ENCODE measurements at regions not wholly inside any gene's neighbourhood (a gene's known extent, or its start where the extent isn't known, plus 50 kb on each side); places are given as distances from the start of the nearest gene placed in this dataset.

DNA sequence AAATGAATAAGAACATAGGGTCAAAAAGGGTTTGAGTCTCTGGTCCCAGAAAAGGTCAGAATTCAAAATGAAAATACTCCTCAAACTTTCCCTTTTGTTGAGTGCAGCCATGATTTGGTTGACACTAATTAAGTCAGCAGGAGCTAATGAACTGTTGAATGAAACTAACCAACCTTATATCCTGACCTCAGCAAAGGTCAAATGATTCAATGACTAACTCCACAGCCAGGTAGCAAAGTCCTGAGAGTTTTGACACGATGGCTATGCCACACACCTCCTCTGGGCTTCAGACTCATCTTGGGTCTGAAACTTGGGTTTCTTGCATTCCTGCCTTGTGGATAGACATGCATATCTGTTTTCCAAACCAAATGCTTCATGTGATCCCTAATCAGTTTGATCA, 172.3 kb downstream of the INO80D start:
- intact Hi-C loops (cut with micrococcal nuclease), result no loop called here
- peaks cover 18% of the 10 kb centered on the region; the same call in 1 of the 2 replicates for H3K27me3 ChIP-seq (ENCODE audit: insufficient read depth, low read length)
- no peak overlapping the region for H3K27ac ChIP-seq (ENCODE audit: low read depth, low read length)
- TF ChIP-seq, protein P1, sequence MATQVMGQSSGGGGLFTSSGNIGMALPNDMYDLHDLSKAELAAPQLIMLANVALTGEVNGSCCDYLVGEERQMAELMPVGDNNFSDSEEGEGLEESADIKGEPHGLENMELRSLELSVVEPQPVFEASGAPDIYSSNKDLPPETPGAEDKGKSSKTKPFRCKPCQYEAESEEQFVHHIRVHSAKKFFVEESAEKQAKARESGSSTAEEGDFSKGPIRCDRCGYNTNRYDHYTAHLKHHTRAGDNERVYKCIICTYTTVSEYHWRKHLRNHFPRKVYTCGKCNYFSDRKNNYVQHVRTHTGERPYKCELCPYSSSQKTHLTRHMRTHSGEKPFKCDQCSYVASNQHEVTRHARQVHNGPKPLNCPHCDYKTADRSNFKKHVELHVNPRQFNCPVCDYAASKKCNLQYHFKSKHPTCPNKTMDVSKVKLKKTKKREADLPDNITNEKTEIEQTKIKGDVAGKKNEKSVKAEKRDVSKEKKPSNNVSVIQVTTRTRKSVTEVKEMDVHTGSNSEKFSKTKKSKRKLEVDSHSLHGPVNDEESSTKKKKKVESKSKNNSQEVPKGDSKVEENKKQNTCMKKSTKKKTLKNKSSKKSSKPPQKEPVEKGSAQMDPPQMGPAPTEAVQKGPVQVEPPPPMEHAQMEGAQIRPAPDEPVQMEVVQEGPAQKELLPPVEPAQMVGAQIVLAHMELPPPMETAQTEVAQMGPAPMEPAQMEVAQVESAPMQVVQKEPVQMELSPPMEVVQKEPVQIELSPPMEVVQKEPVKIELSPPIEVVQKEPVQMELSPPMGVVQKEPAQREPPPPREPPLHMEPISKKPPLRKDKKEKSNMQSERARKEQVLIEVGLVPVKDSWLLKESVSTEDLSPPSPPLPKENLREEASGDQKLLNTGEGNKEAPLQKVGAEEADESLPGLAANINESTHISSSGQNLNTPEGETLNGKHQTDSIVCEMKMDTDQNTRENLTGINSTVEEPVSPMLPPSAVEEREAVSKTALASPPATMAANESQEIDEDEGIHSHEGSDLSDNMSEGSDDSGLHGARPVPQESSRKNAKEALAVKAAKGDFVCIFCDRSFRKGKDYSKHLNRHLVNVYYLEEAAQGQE (IDR thresholded peaks at IDR 0.05; ENCODE audit: low read depth), result no peak
- TF ChIP-seq CTCF (IDR thresholded peaks at IDR 0.05 in 2 of 3, conservative IDR thresholded peaks at IDR 0.05 in 1 of 3; ENCODE audit: borderline replicate concordance in 1 of 3, insufficient read depth in 1 of 3, low read depth in 2 of 3, low read length in 2 of 3), result no peak
- TF ChIP-seq FOSL1 (IDR thresholded peaks at IDR 0.05; ENCODE audit: low read depth), result no peak
- no peaks in the 10 kb centered on the region for H3K9me2 ChIP-seq (ENCODE audit: insufficient read depth)
- no peaks in the 10 kb centered on the region for H3K9me3 ChIP-seq (ENCODE audit: control insufficient read depth in 1 of 2, insufficient read depth in 1 of 2, low read depth in 1 of 2, low read length in 2 of 2)
- H2AFZ ChIP-seq (ENCODE audit: low read depth, low read length, poor library complexity, severe bottlenecking), result no peak overlapping the region
- H3K36me3 ChIP-seq (ENCODE audit: control insufficient read depth in 1 of 2, insufficient read depth in 2 of 2, low read length in 2 of 2), result no peaks in the 10 kb centered on the region
- no peaks in the 10 kb centered on the region for H3K4me1 ChIP-seq (ENCODE audit: control insufficient read depth in 1 of 2, insufficient read depth in 2 of 2, low read length in 2 of 2)
- CTCF ChIA-PET, result interaction anchor here (1.7 kb wide), 1 partner anchor 12 kb away, joined by 4 read pairs; no protein-coding TSS in a partner anchor
- BruUV-seq (replicated peaks), result no TSS peak
- H3K79me2 ChIP-seq (ENCODE audit: insufficient read depth, low read length), result no peaks in the 10 kb centered on the region
- H3K4me2 ChIP-seq (ENCODE audit: low read length), result no peak overlapping the region
- no peak overlapping the region for H3K4me3 ChIP-seq (replicated peaks in 1 of 2; ENCODE audit: low read depth in 1 of 2, low read length in 2 of 2)
- H4K20me1 ChIP-seq (ENCODE audit: insufficient read depth), result no peaks in the 10 kb centered on the region
- no peak for ATAC-seq
- RAD21 ChIA-PET (ENCODE audit: low non-redundant PET in 1 of 2, low total read pairs in 2 of 2, uncharacterized antibody in 2 of 2, unreplicated experiment in 2 of 2), result no interaction called here
- POLR2A ChIA-PET, result no interaction called here
- no peak overlapping the region for H3K9ac ChIP-seq (ENCODE audit: low read length)
- DNase-seq (ENCODE audit: low read depth, low spot score), result no peak

Measured in HCT116 (cell line).